Stimulated activated CD8-positive, alpha-beta memory T cell treated with anti-CD3 and anti-CD28 coated beads, Interleukin-4, amount 100 ng/mL, for 1 hour (primary cell): ENCODE measurements at regions not wholly inside any gene's neighbourhood (a gene's known extent, or its start where the extent isn't known, plus 50 kb on each side); places are given as distances from the start of the nearest gene placed in this dataset.

ENCODE experiments used
- DNase-seq, 2 donors: peaks; one replicate each; pipeline ENCODE4 v3.0.0-alpha.2; 2020; ENCODE audit warnings: low read depth in 2 of 2, low spot score in 1 of 2

DNA sequence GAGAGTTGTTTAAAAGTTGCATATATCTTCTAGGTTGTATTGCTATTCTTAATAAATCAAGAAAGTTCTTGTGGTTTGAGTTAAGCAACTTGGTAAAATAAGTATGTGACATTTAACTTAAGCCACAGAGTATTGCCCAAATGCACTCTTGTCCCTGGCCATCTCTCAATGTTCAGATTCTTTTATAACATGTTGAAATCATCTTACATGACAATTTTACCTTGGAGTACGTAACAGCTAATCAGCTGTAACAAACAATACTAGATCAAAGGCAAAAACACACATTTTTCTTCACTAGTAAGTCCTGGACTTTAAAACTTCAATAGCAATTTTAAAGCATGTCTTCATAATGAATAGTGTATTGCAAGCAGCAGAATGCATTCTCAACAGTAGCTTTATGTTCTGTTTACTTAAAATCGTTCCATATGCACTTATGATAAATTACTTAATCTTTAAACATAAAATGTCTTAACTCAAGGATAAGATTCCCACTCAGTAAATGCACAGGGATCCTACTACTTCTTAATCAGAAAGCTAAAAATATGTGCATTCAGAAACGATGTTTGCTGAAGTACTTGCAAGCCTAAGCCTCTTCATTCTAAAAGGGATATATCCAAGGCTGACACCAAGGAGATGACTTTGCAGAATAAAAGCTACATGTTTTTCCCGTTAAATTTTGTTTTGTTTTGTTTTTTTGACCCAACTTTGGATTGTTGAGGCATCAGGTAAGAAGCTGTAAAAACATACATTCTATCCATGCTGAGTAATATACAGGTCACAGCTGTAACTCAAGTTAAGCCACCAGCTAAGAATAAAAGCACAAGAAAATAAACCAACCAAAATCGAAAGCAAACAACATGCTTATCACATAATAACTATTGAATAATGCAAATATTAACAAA lies 86.1 kb upstream of the NFIB start:
- no peak for DNase-seq

DNA sequence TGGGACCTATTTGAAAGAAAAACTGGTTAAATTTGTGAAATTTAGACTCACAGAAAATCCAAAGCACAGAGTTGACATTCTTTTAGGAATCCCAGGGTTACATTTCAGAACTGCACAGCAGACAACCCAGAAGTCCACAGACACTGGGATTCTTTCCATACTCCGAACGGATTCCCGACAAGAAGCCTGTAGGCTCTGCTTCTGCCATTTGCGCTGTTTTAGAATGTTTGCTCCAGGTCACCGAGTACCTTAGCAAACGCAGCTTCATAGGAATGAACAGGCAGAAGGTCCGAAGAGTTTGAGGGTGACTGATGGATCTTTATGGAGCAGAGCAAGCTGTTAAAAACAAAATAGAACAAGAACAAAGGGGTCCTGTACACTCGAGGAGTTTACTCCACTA lies 84.5 kb upstream of the NFIB start:
- DNase-seq, result no peak

DNA sequence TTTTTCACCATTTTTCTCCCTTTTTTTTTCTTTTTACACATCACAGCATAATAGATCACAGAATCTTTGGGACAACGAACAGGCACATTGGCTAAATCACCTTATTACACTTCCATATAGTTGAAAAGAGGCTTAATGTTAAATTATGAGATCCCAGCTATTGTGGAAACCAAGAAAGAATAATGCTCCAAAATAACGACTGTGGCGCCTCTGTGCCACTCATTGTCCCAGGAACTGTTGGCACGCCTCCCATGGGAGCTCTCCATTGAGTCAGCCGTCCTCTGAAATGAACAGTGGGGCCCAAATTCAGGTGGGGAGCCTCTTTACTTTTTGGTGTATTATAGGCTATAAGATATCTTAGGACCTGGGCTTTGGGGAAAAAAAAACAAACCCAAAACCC lies 82.2 kb upstream of the NFIB start:
- no peak for DNase-seq

DNA sequence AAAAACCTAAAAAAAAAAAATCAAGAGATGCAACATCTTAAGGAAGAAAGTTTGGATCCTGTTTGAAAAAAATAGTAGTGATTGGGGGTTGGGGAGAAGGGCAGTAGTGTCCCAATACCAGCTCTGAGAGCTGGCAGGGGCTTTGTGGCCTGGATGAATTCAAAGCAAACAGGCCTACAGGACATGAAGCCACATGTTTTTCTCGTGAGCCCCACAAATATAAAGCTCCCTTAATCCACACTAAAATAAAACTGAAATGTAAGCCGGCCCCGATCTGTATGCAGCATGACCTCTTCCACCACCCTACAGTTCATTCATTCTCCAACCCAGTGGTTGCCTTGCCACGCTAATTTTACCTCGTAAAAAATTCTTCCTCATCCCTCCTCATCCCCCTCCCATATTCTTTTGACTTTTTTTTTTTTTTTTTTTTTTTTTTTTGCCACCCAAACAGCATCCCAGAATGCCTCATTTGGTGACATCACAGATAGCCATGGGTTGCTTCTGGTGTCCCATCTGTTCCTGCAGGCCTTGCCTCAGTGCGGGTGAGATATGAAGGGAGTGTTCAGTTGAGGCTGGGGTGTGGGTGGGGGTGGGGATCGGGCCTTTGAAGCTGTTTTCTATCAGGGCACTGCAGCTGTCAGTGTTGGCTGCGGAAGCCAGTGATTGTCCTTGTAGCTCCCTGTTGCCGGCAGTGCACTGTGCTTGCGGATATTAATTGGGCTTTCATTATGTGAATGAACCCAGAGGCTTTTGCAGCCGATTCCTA lies 81.6 kb upstream of the NFIB start:
- DNase-seq, result no peak

DNA sequence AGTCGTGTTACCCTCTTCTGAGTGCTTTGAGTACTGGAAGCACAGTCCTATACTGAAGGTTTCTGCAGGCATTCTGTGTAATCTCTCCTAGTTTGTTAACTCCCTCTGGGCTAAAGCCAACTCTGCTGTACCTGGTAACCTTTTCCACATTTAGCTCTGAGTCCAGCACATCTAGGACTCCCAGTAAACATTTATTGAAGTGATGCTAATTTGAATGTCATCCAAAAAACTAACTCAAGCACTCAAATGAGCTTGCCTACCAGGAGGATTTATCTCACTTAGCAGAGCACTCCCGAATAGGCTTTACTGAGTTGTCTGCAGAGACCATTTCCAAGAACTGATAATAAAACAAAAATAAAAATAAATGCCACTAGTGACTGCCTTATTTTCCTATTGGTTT lies 79.5 kb upstream of the NFIB start:
- no peak for DNase-seq

DNA sequence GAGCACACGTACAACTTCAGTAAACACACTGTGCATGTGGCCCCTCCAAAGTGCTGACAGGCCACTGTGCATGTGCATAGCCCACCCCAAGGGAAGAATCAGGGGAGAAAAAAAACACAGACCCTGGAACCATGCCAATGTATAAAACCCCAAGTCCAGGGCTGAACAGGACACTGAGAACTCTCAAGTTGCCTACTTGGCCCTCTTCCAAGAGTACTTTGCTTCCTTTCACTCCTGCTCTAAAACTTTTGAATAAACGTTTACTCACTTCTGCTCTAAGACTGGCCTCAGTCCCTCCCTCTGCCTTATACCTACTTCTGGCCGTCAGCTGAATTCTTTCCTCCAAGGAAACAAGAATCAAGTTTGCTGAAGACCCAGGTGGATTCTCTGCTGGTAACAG lies 77.7 kb upstream of the NFIB start:
- DNase-seq, result no peak

DNA sequence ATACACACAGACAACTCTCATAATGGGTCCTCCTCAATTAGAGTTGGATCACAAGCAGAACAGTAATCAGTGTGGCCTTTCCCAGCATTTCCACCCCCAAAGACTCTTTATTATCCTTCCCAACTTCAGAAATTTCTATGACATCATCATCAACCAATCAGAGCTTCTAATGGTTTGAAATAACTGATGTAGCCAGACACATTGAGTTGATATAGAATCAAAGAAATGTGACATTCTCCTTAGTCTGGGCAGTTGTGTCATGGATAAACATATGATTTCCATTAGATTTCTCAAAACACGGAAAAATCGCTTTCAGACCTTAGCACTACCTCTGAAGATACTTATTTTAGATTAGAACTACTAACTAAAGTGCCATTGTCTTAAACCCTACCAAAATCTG lies 75.7 kb upstream of the NFIB start:
- no peak for DNase-seq

DNA sequence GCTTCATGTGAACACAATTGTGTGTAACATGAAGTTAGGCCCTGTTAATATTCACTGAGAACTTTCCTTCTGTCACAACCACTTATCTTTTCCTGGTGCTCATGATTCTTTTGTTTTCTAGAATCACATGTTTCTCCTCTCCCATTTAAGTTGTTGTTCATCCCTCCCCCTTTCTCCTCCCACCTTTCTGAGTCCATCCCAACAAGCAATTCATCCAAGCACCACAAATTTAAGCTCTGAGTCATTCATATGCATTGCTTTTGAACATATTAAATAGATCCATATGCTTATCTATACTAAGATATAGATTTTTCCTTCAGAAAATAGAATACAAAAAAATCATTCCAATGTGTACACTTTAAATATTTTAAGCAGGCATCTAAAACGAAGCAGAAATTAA lies 75.2 kb upstream of the NFIB start:
- DNase-seq, result no peak

DNA sequence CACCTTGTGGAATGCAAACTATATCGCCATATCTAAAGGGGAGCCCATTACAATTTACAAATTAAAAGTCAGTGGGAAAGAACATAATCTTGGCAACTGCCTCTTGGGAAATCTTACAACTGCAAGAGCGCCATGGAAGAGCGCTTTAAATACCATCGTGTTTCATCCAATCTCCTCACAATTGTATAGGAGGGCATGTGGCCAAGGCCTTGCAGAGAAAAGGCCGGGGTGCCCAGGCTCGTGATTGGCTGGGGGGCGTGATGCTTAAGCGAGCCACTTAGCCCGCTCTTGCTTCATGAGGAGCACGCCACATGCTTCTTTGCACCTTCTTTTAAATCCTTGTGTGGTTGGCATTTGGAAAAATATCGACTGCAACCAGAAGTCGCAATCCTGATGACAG lies 69.8 kb upstream of the NFIB start:
- DNase-seq, result no peak

DNA sequence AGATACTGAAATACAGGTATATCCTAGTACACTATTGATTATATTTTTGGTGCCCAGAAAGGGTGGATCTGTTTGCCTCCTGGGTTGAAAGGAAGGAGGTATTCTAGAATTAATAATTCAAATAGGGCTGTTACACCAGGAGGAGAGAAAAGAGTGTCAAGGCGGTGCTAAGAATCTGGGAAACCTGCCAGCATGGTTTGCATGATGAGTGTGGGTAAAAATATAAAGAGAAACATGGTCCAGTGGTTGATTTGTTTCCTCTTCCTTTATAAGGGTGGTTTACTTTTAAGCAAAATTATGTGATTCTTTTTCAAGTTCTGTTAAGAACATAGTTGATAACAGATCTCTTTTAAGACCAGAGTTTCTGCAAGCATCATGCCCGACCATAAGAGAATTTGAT lies 69.4 kb upstream of the NFIB start:
- no peak for DNase-seq

DNA sequence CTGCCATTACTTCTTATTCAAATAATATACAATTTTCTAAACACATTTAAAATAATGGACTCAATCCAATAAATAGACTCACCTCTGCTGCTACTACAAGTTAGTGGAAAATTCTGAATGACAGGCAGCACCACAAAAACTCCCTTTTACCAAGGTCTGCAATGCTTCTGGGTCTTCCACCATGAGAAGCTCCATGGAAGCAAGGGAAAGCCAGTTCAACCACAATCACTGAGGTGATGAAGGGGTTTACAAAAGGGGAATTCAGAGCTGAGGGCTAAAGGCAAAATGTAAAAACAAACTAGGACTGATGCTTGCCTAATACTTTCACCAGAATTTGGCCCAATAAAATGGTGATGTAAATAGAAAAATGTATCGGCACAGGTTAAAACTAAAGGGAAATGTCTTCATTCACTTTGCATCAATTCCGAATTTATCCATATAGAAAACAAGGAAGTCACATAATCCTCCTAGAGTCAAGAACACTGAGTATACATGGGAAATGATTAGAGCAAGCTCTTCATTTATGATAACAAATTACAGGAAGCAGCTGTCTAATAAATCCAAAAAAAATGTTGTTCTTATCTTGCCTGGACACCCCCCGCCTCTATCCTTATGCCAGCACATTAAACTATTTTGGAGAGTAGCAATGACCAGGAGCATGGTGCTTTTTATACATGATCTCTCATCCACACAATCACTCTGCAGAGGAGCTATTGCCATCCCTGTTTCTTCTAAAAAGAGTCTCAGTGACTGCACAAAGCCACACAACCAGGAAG lies 66.3 kb upstream of the NFIB start:
- no peak for DNase-seq

DNA sequence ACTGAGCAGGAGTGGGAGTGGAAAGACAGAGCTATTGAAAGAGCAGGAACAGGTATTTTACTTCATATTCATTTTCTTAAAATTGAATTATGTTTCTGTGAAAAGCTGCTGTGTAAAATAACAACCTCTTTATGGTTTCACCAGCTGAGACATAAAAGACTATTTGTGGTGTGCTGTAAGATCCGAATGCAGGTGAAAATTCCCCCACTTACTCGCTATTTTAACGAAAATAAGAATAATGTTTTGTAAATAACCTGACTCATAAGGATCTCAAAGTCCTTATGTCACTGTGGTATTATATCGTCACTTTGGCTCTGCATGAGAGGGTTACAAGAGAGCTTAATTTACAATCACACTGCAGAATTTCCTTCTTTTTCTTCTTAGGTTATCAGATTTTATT lies 65.3 kb upstream of the NFIB start:
- no peak for DNase-seq

DNA sequence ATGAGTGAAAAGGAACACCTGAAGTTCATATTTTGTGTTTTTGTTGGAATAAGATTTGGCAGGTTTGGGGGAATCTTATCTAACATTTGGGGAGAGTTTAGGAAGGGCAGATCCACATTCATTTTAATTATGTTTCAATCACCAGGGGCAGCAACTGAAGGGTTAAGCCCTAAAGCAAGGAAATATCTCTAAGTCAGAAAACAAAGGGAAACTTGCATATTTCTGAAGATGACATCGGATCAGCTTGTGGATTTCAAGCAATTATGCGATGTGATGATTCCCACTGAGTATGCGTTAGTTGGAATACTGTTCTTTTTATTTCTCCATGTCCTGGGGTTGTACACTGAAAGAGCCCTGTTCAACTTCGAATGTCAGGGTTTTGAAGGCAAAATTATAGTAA lies 59.8 kb upstream of the NFIB start:
- DNase-seq, result no peak

DNA sequence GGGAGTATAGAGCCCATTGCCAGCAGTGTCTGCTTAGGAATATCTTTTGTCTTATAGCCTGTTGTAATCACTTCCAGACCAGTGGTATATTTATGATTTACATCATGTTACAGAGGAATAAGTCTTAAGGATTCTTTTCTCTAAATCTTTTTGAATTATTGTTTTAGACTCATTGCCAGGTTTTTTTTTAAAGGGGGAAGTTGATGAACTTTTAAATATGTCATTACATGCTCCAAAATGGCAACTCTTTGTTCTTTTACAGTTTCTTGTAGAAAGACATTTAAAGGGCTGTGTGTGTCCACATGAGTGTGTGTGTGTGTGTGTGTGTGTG lies 59.4 kb upstream of the NFIB start:
- DNase-seq, result no peak

DNA sequence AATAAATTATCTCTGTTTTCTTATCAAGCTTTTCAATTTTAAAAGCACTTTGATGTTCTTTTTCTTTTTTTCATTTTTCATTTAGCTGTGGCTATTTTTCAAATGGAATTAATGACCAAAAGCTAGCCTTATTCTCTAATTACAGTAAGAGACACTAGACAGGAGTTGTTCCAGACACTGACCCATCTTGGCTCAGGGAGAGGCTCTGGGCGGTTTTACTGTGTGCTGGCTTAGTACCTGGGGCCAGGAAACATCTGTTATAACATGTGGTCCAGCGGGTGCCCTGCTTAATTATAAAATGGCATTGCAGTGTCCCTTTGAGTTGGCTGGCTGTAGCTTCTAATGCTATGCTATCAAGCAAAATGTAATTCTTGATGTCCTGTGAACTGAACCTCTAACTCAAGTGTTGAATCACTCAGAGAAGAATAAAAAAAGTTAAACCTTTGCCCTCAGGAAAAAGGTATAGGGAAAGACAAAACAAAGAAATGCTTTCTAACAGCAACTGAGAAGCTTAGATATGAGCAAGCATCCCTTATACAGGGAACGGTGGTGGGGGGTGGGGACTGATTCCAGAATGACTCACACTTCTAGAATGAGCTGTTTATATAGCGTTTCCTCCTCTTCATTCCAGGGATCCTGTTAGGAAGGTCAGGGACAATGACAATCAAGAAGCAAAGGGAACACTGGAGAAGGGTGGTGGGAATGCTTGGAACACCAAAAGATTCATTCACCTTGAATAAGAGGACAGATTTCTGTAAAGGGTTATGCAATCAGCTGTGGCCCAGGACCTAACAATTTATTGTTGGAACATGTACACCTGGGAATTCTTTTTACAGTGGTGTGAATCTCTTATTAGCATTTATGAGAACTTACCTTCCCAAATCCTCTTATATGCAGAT lies 58.7 kb upstream of the NFIB start:
- DNase-seq, result no peak

DNA sequence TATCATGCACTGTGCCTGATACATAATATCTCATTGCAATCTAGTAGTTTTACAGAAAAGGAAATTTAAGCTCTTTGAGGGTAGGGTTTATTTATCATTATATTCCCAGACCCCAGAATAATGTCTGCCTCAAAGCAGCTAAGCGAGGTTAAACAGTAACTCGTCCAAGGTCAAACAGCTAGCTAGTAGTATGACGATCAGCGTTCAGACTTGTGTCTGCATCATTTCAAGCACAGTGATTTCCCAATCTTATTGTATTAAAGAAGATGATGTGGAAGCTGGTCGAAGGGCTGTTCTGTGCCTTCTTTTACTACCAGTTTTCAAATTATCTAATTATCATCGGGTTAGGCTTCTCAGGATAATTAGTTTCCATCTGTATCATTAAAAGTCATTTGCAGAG lies 55.1 kb upstream of the NFIB start:
- no peak for DNase-seq

DNA sequence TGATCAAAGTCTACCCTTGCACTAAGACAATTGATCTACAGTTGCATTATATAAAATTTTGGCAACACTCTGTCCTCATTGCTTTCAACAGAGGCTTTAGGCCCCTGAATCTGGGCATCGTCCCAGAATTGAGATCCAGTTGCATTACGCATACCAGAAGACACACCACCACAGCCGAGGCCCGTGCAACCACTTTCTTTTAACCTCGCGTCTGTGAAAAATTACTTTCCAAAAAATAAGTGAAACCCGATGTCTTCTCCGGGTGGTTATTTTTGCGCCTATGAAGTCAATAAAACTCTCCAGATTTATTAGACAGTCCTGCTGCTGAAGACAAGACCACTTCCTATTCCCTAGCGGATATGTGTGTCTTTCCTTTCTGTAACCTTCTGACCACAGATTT lies 52.1 kb upstream of the NFIB start:
- no peak for DNase-seq

DNA sequence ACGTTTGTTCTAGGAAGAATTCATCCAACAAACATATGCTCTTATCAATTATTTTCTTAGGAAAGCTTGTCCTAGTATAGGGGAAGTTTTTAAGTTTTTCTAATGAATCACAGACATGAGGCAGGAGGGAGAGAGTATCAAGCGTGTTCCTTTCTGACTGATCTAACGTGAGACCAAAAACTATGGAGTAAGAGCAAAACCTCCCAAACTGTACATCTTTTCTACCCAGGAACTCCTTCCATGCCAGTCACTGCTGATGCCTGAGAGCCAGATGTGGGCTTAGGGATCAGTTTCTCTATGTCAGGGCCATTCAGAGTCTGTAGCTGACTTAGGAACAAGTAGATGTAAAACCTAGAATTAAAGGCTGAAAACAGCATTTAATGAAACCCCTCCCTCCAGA lies 51.7 kb upstream of the NFIB start:
- DNase-seq, result no peak
